H1 (cell line): ENCODE measurements at regions not wholly inside any gene's neighbourhood (a gene's known extent, or its start where the extent isn't known, plus 50 kb on each side); places are given as distances from the start of the nearest gene placed in this dataset.

Experiments used
- CREB1 ChIP-seq: IDR thresholded peaks from 2 replicates; pipeline ENCODE4 v1.6.1; 2012; ENCODE audit warnings: inconsistent platforms
- EP300 ChIP-seq, 2 experiments: IDR thresholded peaks; 1 replicate in 1 of 2; 2 replicates in 1 of 2; pipeline ENCODE4 v1.6.1; 2011 to 2012; ENCODE audit warnings: low read depth in 2 of 2, low read length in 2 of 2, mild to moderate bottlenecking in 2 of 2, borderline replicate concordance in 1 of 2, inconsistent platforms in 1 of 2, moderate library complexity in 1 of 2
- HDAC6 ChIP-seq: IDR thresholded peaks from one replicate; pipeline ENCODE4 v1.7.1; 2012; ENCODE audit warnings: low read depth, mild to moderate bottlenecking, inconsistent platforms, low read length, moderate library complexity
- PHF8 ChIP-seq: fragments of 200-600 bp; sonication (generic); conservative IDR thresholded peaks from 2 replicates; pipeline ENCODE4 v1.7.1; 2012; ENCODE audit warnings: low read depth, mild to moderate bottlenecking, inconsistent platforms, low read length, moderate library complexity
- POLR2AphosphoS5 ChIP-seq: IDR thresholded peaks from 2 replicates; pipeline ENCODE4 v1.6.1; 2011; ENCODE audit warnings: low read depth, low read length
- RNF2 ChIP-seq: fragments of 200-900, 300-1000 bp; sonication (generic); IDR thresholded peaks from 2 replicates; pipeline ENCODE4 v1.7.1; 2016; ENCODE audit warnings: borderline replicate concordance, low read depth, mild to moderate bottlenecking, antibody characterized with exemption, low read length; ENCODE audit not compliant: poor library complexity, severe bottlenecking; ENCODE audit errors: missing control alignments
- SIRT6 ChIP-seq: IDR thresholded peaks from one replicate; pipeline ENCODE4 v1.7.1; 2012; ENCODE audit warnings: low read length, inconsistent platforms
- TF ChIP-seq, protein P1 (sequence below): fragments of 300-600 bp; sonication (generic); IDR thresholded peaks from 2 replicates; pipeline ENCODE4 v1.7.1; 2012; ENCODE audit warnings: low read length, moderate library complexity, mild to moderate bottlenecking, inconsistent platforms; ENCODE audit not compliant: insufficient replicate concordance
- TF ChIP-seq, protein P2 (sequence below): IDR thresholded peaks from 2 replicates; pipeline ENCODE4 v1.6.1; 2012; ENCODE audit warnings: inconsistent platforms

- TF ChIP-seq, protein P1, sequence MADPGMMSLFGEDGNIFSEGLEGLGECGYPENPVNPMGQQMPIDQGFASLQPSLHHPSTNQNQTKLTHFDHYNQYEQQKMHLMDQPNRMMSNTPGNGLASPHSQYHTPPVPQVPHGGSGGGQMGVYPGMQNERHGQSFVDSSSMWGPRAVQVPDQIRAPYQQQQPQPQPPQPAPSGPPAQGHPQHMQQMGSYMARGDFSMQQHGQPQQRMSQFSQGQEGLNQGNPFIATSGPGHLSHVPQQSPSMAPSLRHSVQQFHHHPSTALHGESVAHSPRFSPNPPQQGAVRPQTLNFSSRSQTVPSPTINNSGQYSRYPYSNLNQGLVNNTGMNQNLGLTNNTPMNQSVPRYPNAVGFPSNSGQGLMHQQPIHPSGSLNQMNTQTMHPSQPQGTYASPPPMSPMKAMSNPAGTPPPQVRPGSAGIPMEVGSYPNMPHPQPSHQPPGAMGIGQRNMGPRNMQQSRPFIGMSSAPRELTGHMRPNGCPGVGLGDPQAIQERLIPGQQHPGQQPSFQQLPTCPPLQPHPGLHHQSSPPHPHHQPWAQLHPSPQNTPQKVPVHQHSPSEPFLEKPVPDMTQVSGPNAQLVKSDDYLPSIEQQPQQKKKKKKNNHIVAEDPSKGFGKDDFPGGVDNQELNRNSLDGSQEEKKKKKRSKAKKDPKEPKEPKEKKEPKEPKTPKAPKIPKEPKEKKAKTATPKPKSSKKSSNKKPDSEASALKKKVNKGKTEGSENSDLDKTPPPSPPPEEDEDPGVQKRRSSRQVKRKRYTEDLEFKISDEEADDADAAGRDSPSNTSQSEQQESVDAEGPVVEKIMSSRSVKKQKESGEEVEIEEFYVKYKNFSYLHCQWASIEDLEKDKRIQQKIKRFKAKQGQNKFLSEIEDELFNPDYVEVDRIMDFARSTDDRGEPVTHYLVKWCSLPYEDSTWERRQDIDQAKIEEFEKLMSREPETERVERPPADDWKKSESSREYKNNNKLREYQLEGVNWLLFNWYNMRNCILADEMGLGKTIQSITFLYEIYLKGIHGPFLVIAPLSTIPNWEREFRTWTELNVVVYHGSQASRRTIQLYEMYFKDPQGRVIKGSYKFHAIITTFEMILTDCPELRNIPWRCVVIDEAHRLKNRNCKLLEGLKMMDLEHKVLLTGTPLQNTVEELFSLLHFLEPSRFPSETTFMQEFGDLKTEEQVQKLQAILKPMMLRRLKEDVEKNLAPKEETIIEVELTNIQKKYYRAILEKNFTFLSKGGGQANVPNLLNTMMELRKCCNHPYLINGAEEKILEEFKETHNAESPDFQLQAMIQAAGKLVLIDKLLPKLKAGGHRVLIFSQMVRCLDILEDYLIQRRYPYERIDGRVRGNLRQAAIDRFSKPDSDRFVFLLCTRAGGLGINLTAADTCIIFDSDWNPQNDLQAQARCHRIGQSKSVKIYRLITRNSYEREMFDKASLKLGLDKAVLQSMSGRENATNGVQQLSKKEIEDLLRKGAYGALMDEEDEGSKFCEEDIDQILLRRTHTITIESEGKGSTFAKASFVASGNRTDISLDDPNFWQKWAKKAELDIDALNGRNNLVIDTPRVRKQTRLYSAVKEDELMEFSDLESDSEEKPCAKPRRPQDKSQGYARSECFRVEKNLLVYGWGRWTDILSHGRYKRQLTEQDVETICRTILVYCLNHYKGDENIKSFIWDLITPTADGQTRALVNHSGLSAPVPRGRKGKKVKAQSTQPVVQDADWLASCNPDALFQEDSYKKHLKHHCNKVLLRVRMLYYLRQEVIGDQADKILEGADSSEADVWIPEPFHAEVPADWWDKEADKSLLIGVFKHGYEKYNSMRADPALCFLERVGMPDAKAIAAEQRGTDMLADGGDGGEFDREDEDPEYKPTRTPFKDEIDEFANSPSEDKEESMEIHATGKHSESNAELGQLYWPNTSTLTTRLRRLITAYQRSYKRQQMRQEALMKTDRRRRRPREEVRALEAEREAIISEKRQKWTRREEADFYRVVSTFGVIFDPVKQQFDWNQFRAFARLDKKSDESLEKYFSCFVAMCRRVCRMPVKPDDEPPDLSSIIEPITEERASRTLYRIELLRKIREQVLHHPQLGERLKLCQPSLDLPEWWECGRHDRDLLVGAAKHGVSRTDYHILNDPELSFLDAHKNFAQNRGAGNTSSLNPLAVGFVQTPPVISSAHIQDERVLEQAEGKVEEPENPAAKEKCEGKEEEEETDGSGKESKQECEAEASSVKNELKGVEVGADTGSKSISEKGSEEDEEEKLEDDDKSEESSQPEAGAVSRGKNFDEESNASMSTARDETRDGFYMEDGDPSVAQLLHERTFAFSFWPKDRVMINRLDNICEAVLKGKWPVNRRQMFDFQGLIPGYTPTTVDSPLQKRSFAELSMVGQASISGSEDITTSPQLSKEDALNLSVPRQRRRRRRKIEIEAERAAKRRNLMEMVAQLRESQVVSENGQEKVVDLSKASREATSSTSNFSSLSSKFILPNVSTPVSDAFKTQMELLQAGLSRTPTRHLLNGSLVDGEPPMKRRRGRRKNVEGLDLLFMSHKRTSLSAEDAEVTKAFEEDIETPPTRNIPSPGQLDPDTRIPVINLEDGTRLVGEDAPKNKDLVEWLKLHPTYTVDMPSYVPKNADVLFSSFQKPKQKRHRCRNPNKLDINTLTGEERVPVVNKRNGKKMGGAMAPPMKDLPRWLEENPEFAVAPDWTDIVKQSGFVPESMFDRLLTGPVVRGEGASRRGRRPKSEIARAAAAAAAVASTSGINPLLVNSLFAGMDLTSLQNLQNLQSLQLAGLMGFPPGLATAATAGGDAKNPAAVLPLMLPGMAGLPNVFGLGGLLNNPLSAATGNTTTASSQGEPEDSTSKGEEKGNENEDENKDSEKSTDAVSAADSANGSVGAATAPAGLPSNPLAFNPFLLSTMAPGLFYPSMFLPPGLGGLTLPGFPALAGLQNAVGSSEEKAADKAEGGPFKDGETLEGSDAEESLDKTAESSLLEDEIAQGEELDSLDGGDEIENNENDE, result no peak
- TF ChIP-seq CREB1, result no peak
- no peak for TF ChIP-seq PHF8
- no peak for TF ChIP-seq EP300 (IDR thresholded peaks at IDR 0.05; ENCODE audit: borderline replicate concordance in 1 of 2, low read depth in 2 of 2, low read length in 2 of 2)
- TF ChIP-seq, protein P2, sequence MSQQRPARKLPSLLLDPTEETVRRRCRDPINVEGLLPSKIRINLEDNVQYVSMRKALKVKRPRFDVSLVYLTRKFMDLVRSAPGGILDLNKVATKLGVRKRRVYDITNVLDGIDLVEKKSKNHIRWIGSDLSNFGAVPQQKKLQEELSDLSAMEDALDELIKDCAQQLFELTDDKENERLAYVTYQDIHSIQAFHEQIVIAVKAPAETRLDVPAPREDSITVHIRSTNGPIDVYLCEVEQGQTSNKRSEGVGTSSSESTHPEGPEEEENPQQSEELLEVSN, result no peak
- no peak for TF ChIP-seq POLR2AphosphoS5
- no peak for TF ChIP-seq HDAC6
- no peak for TF ChIP-seq SIRT6
- no peak for TF ChIP-seq RNF2
Observed at GRCh38 chr12:66898700-66899469, 220.0 kb upstream of the GRIP1 start (continued).
